ENCODE measurements at regions not wholly inside any gene's neighbourhood (a gene's known extent, or its start where the extent isn't known, plus 50 kb on each side); places are given as distances from the start of the nearest gene placed in this dataset.
A peak's percentile ranks its signal among the peaks of the same experiment; 100 is the strongest.
"Not testable (repeated sequence)": the region's sequence is repeated elsewhere in the genome, so short reads cannot be mapped to it uniquely, and the experiment has no call there.

- not testable (repeated sequence) for DNase-seq; H3K79me1 ChIP-seq (ENCODE audit: low read length); H3K4ac ChIP-seq (ENCODE audit: low read depth, low read length); H2BK120ac ChIP-seq (ENCODE audit: low read depth, low read length); H3K18ac ChIP-seq (ENCODE audit: low read length); H3K27ac ChIP-seq (ENCODE audit: low read depth, low read length); H3K4me2 ChIP-seq (ENCODE audit: low read length); H3K79me2 ChIP-seq (ENCODE audit: control insufficient read depth, insufficient read depth, low read length); H3K4me1 ChIP-seq (ENCODE audit: control insufficient read depth, low read depth, low read length); H4K8ac ChIP-seq (ENCODE audit: low read depth, low read length); H3K56ac ChIP-seq (ENCODE audit: low read length); H3K9ac ChIP-seq (ENCODE audit: low read length); H4K5ac ChIP-seq (ENCODE audit: low read length); H2AK5ac ChIP-seq (ENCODE audit: low read length); H2BK5ac ChIP-seq (ENCODE audit: low read length); H3K27me3 ChIP-seq (ENCODE audit: insufficient read depth, low read length, poor library complexity); H3K23ac ChIP-seq (ENCODE audit: low read length); H2BK15ac ChIP-seq (replicated peaks; ENCODE audit: low read depth); H3K36me3 ChIP-seq (ENCODE audit: control insufficient read depth, insufficient read depth, low read length); H3K4me3 ChIP-seq (ENCODE audit: low read length)
- no CpG with 5 or more reads among the region's 9 CpGs for WGBS (ENCODE audit: extremely low coverage, insufficient coverage, low lambda C conversion rate)
Measured at GRCh38 chr3:75350536-75350935, 313.6 kb upstream of the FRG2C start.

GRCh38 chr3:75362086-75362784 lies 301.9 kb upstream of the FRG2C start:
- WGBS (ENCODE audit: extremely low coverage, insufficient coverage, low lambda C conversion rate), result no CpG with 5 or more reads among the region's 16 CpGs

GRCh38 chr3:75372964-75373363 lies 291.2 kb upstream of the FRG2C start:
- no CpG with 5 or more reads among the region's 13 CpGs for WGBS (ENCODE audit: extremely low coverage, insufficient coverage, low lambda C conversion rate)
- not testable (repeated sequence) for DNase-seq

More at GRCh38 chr3:75362086-75362784, 301.9 kb upstream of the FRG2C start:
- not testable (repeated sequence) for H3K4ac ChIP-seq (ENCODE audit: low read depth, low read length); H3K4me2 ChIP-seq (ENCODE audit: low read length); H3K27ac ChIP-seq (ENCODE audit: low read depth, low read length); H3K4me1 ChIP-seq (ENCODE audit: control insufficient read depth, low read depth, low read length); H2BK120ac ChIP-seq (ENCODE audit: low read depth, low read length); H3K56ac ChIP-seq (ENCODE audit: low read length); H3K23ac ChIP-seq (ENCODE audit: low read length); H3K27me3 ChIP-seq (ENCODE audit: insufficient read depth, low read length, poor library complexity); H2BK15ac ChIP-seq (replicated peaks; ENCODE audit: low read depth); H3K79me2 ChIP-seq (ENCODE audit: control insufficient read depth, insufficient read depth, low read length); H2AK5ac ChIP-seq (ENCODE audit: low read length); H4K5ac ChIP-seq (ENCODE audit: low read length); H3K9ac ChIP-seq (ENCODE audit: low read length); H3K18ac ChIP-seq (ENCODE audit: low read length); H2BK5ac ChIP-seq (ENCODE audit: low read length); H3K4me3 ChIP-seq (ENCODE audit: low read length); H4K8ac ChIP-seq (ENCODE audit: low read depth, low read length); H3K36me3 ChIP-seq (ENCODE audit: control insufficient read depth, insufficient read depth, low read length); H3K79me1 ChIP-seq (ENCODE audit: low read length)
- peak; percentile 47 for DNase-seq

GRCh38 chr3:75379840-75380239 lies 284.3 kb upstream of the FRG2C start:
- H2BK5ac ChIP-seq (ENCODE audit: low read length); H2AK5ac ChIP-seq (ENCODE audit: low read length); H4K5ac ChIP-seq (ENCODE audit: low read length); H3K27ac ChIP-seq (ENCODE audit: low read depth, low read length); H2BK120ac ChIP-seq (ENCODE audit: low read depth, low read length); H3K56ac ChIP-seq (ENCODE audit: low read length); H3K4ac ChIP-seq (ENCODE audit: low read depth, low read length); H3K79me1 ChIP-seq (ENCODE audit: low read length); H3K79me2 ChIP-seq (ENCODE audit: control insufficient read depth, insufficient read depth, low read length); H3K4me2 ChIP-seq (ENCODE audit: low read length); H3K27me3 ChIP-seq (ENCODE audit: insufficient read depth, low read length, poor library complexity); H4K8ac ChIP-seq (ENCODE audit: low read depth, low read length); H2BK15ac ChIP-seq (replicated peaks; ENCODE audit: low read depth); H3K4me3 ChIP-seq (ENCODE audit: low read length); H3K4me1 ChIP-seq (ENCODE audit: control insufficient read depth, low read depth, low read length); H3K36me3 ChIP-seq (ENCODE audit: control insufficient read depth, insufficient read depth, low read length); H3K18ac ChIP-seq (ENCODE audit: low read length); H3K23ac ChIP-seq (ENCODE audit: low read length); DNase-seq; H3K9ac ChIP-seq (ENCODE audit: low read length): not testable (repeated sequence)
- WGBS (ENCODE audit: extremely low coverage, insufficient coverage, low lambda C conversion rate), result no CpG with 5 or more reads among the region's 5 CpGs

More at GRCh38 chr3:75372964-75373363, 291.2 kb upstream of the FRG2C start:
- H2AK5ac ChIP-seq (ENCODE audit: low read length); H3K79me2 ChIP-seq (ENCODE audit: control insufficient read depth, insufficient read depth, low read length); H3K27me3 ChIP-seq (ENCODE audit: insufficient read depth, low read length, poor library complexity); H3K18ac ChIP-seq (ENCODE audit: low read length); H2BK120ac ChIP-seq (ENCODE audit: low read depth, low read length); H2BK5ac ChIP-seq (ENCODE audit: low read length); H3K23ac ChIP-seq (ENCODE audit: low read length); H2BK15ac ChIP-seq (replicated peaks; ENCODE audit: low read depth); H3K4me3 ChIP-seq (ENCODE audit: low read length); H3K79me1 ChIP-seq (ENCODE audit: low read length); H3K36me3 ChIP-seq (ENCODE audit: control insufficient read depth, insufficient read depth, low read length); H4K5ac ChIP-seq (ENCODE audit: low read length); H3K56ac ChIP-seq (ENCODE audit: low read length); H3K4me1 ChIP-seq (ENCODE audit: control insufficient read depth, low read depth, low read length); H3K4ac ChIP-seq (ENCODE audit: low read depth, low read length); H4K8ac ChIP-seq (ENCODE audit: low read depth, low read length); H3K9ac ChIP-seq (ENCODE audit: low read length); H3K27ac ChIP-seq (ENCODE audit: low read depth, low read length); H3K4me2 ChIP-seq (ENCODE audit: low read length): not testable (repeated sequence)

GRCh38 chr3:75380276-75380771 lies 283.8 kb upstream of the FRG2C start:
- H3K79me2 ChIP-seq (ENCODE audit: control insufficient read depth, insufficient read depth, low read length), result no peaks in the 10 kb centered on the region
- H2BK120ac ChIP-seq (ENCODE audit: low read depth, low read length), result no peak overlapping the region
- DNase-seq, result no peak
- no peak overlapping the region for H3K27ac ChIP-seq (ENCODE audit: low read depth, low read length)
- no peak overlapping the region for H3K4me2 ChIP-seq (ENCODE audit: low read length)
- no peaks in the 10 kb centered on the region for H3K79me1 ChIP-seq (ENCODE audit: low read length)
- no CpG with 5 or more reads among the region's 13 CpGs for WGBS (ENCODE audit: extremely low coverage, insufficient coverage, low lambda C conversion rate)
- H4K8ac ChIP-seq (ENCODE audit: low read depth, low read length), result no peak overlapping the region
- H3K4ac ChIP-seq (ENCODE audit: low read depth, low read length), result no peak overlapping the region
- no peak overlapping the region for H3K9ac ChIP-seq (ENCODE audit: low read length)
- H2BK5ac ChIP-seq (ENCODE audit: low read length), result no peak overlapping the region
- H3K18ac ChIP-seq (ENCODE audit: low read length), result no peak overlapping the region
- H2BK15ac ChIP-seq (replicated peaks; ENCODE audit: low read depth), result no peak overlapping the region
- no peak overlapping the region for H3K56ac ChIP-seq (ENCODE audit: low read length)
- no peaks in the 10 kb centered on the region for H3K4me1 ChIP-seq (ENCODE audit: control insufficient read depth, low read depth, low read length)
- no peak overlapping the region for H3K4me3 ChIP-seq (ENCODE audit: low read length)
- no peaks in the 10 kb centered on the region for H3K36me3 ChIP-seq (ENCODE audit: control insufficient read depth, insufficient read depth, low read length)
- no peak overlapping the region for H3K23ac ChIP-seq (ENCODE audit: low read length)
- H4K5ac ChIP-seq (ENCODE audit: low read length), result no peak overlapping the region
- H2AK5ac ChIP-seq (ENCODE audit: low read length), result no peak overlapping the region
- H3K27me3 ChIP-seq (ENCODE audit: insufficient read depth, low read length, poor library complexity), result no peaks in the 10 kb centered on the region

GRCh38 chr3:75384016-75384415 lies 280.1 kb upstream of the FRG2C start:
- H2BK120ac ChIP-seq (ENCODE audit: low read depth, low read length); H3K4me2 ChIP-seq (ENCODE audit: low read length); H3K36me3 ChIP-seq (ENCODE audit: control insufficient read depth, insufficient read depth, low read length); H3K18ac ChIP-seq (ENCODE audit: low read length); H2BK5ac ChIP-seq (ENCODE audit: low read length); DNase-seq; H3K56ac ChIP-seq (ENCODE audit: low read length); H4K5ac ChIP-seq (ENCODE audit: low read length); H3K27me3 ChIP-seq (ENCODE audit: insufficient read depth, low read length, poor library complexity); H3K27ac ChIP-seq (ENCODE audit: low read depth, low read length); H3K4ac ChIP-seq (ENCODE audit: low read depth, low read length); H3K79me2 ChIP-seq (ENCODE audit: control insufficient read depth, insufficient read depth, low read length); H4K8ac ChIP-seq (ENCODE audit: low read depth, low read length); H3K4me3 ChIP-seq (ENCODE audit: low read length); H3K9ac ChIP-seq (ENCODE audit: low read length); H3K79me1 ChIP-seq (ENCODE audit: low read length); H2AK5ac ChIP-seq (ENCODE audit: low read length); H3K4me1 ChIP-seq (ENCODE audit: control insufficient read depth, low read depth, low read length); H2BK15ac ChIP-seq (replicated peaks; ENCODE audit: low read depth); H3K23ac ChIP-seq (ENCODE audit: low read length): not testable (repeated sequence)
- no CpG with 5 or more reads among the region's 4 CpGs for WGBS (ENCODE audit: extremely low coverage, insufficient coverage, low lambda C conversion rate)

Measured in mesendoderm (in vitro differentiated cells).